Kidney (tissue), 13 donors: ENCODE measurements at regions not wholly inside any gene's neighbourhood (a gene's known extent, or its start where the extent isn't known, plus 50 kb on each side); places are given as distances from the start of the nearest gene placed in this dataset.

Experiments
- DNase-seq, 5 donors: peaks; one replicate each; pipeline ENCODE4 v3.0.0-alpha.2; 2013 to 2020
- FAIRE-seq: peaks from 2 replicates; lab custom pipeline; 2012; peaks lifted over from hg19 to GRCh38; lab: Jason Lieb, UNC
- H3K27ac ChIP-seq, 2 donors: one replicate each; pipeline ENCODE4 v1.7.0; 2013; ENCODE audit warnings: low read depth in 2 of 2, low read length in 2 of 2, inconsistent platforms in 1 of 2
- H3K27me3 ChIP-seq: one replicate; pipeline ENCODE4 v1.7.1; 2013; ENCODE audit warnings: low read length, inconsistent platforms; ENCODE audit not compliant: control insufficient read depth, insufficient read depth
- H3K36me3 ChIP-seq, 3 donors: one replicate each; pipeline versions ENCODE4 v1.7.0 to v1.7.1; 2013; ENCODE audit warnings: low read length in 3 of 3, control low read depth in 1 of 3, inconsistent platforms in 1 of 3; ENCODE audit not compliant: insufficient read depth in 3 of 3, control insufficient read depth in 2 of 3
- H3K4me1 ChIP-seq, 3 donors: one replicate each; pipeline versions ENCODE4 v1.7.0 to v1.7.1; 2013; ENCODE audit warnings: low read length in 3 of 3, inconsistent platforms in 1 of 3, low read depth in 1 of 3; ENCODE audit not compliant: control insufficient read depth in 2 of 3, insufficient read depth in 2 of 3
- H3K4me3 ChIP-seq, 3 donors: one replicate each; pipeline versions ENCODE4 v1.7.0 to v1.8.1; 2013; ENCODE audit warnings: low read length in 3 of 3, control low read depth in 1 of 3, inconsistent platforms in 1 of 3
- H3K9ac ChIP-seq, 3 donors: one replicate each; pipeline versions ENCODE4 v1.7.0 to v1.7.1; 2013; ENCODE audit warnings: low read length in 3 of 3, control low read depth in 1 of 3, inconsistent platforms in 1 of 3
- H3K9me3 ChIP-seq, 3 donors: one replicate each; pipeline versions ENCODE4 v1.7.0 to v1.7.1; 2013; ENCODE audit warnings: low read length in 3 of 3, control low read depth in 1 of 3, inconsistent platforms in 1 of 3; ENCODE audit not compliant: control insufficient read depth in 2 of 3, insufficient read depth in 1 of 3
- CTCF ChIP-seq: IDR thresholded peaks from 3 replicates; pipeline ENCODE4 v1.5.1; 2012; ENCODE audit warnings: mild to moderate bottlenecking, moderate library complexity, borderline replicate concordance; ENCODE audit not compliant: insufficient read depth; ENCODE audit errors: extremely low read depth
- intact Hi-C: fragments of 100-400 bp; cut with DNase I; formaldehyde crosslinking; loops from one replicate; pipeline ENCODE4 v1.11.1; 2022
- donor health status: control.
- donor health status: control.
- donor health status: control.
- donor health status: control.
- donor health status: control.
- donor health status: DM: yes; HTN: yes; CAD: no.
- donor health status: Normal renal cell carcinoma (clear cell type).

- FAIRE-seq (no peak), DNase-seq (no peak)
- no peaks in the 10 kb centered on the region for H3K27me3 ChIP-seq
- H3K4me3 ChIP-seq: no peak overlapping the region
- no peak overlapping the region for H3K27ac ChIP-seq
- TF ChIP-seq CTCF: no peak
- intact Hi-C loops: no loop called here
- no peaks in the 10 kb centered on the region for H3K4me1 ChIP-seq
- H3K9me3 ChIP-seq: no peaks in the 10 kb centered on the region
- no peak overlapping the region for H3K9ac ChIP-seq
- no peaks in the 10 kb centered on the region for H3K36me3 ChIP-seq
Measured at GRCh38 chr4:22268350-22269025, 247.4 kb downstream of the ADGRA3 start.

DNA sequence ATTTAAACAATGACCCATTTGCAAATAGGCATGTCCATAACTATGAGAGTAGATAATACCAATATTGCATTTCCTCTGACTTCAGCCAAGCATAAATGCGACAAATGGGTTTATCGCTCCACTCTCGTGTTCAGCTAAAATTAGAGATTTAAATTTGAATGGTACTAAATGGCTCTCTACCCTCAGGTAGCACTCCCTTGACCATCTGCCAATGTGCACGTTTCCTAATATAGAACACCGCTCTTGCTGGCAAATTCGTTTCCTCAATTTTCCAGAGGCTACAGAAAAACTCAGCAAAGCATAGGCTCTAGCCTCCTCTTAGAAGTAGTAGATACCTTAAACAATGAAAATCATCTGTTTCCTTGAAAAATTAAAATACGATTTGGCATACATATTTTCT lies 251.6 kb downstream of the ADGRA3 start:
- FAIRE-seq (no peak), DNase-seq (no peak)
- H3K9ac ChIP-seq: no peak overlapping the region
- intact Hi-C loops: no loop called here
- H3K27me3 ChIP-seq: no peaks in the 10 kb centered on the region
- H3K27ac ChIP-seq: no peak overlapping the region
- H3K4me3 ChIP-seq: no peak overlapping the region
- H3K9me3 ChIP-seq: no peaks in the 10 kb centered on the region
- TF ChIP-seq CTCF: no peak
- H3K36me3 ChIP-seq: no peaks in the 10 kb centered on the region
- H3K4me1 ChIP-seq: no peaks in the 10 kb centered on the region

GRCh38 chr4:22253431-22253830 lies 262.4 kb downstream of the ADGRA3 start:
- Histone ChIP-seq H3K36me3 (no peaks in the 10 kb centered on the region), H3K4me1 (no peaks in the 10 kb centered on the region), H3K27ac (no peak overlapping the region), H3K4me3 (no peak overlapping the region), H3K9me3 (peaks cover 0 to 5% (median 0%) of the 10 kb centered on the region in 3 donors), H3K27me3 (no peaks in the 10 kb centered on the region), H3K9ac (no peak overlapping the region)
- intact Hi-C loops: no loop called here
- FAIRE-seq (no peak), DNase-seq (no peak)
- TF ChIP-seq CTCF: no peak

GRCh38 chr4:22246847-22247246 lies 269.0 kb downstream of the ADGRA3 start:
- DNase-seq (no peak), FAIRE-seq (no peak)
- Histone ChIP-seq H3K27me3 (no peaks in the 10 kb centered on the region), H3K4me1 (no peaks in the 10 kb centered on the region), H3K9me3 (peaks cover 0 to 3% (median 0%) of the 10 kb centered on the region in 3 donors), H3K27ac (no peak overlapping the region), H3K9ac (no peak overlapping the region), H3K4me3 (no peak overlapping the region), H3K36me3 (no peaks in the 10 kb centered on the region)
- no peak for TF ChIP-seq CTCF
- intact Hi-C loops: no loop called here
